ENCODE measurements at regions not wholly inside any gene's neighbourhood (a gene's known extent, or its start where the extent isn't known, plus 50 kb on each side); places are given as distances from the start of the nearest gene placed in this dataset.

- Histone ChIP-seq H3K4me3 (replicated peaks in 1 of 4; ENCODE audit: control extremely low read depth in 1 of 4, insufficient read depth in 1 of 4, low read depth in 3 of 4, low read length in 4 of 4) (no peak overlapping the region), H3K27me3 (ENCODE audit: control insufficient read depth, insufficient read depth, low read length) (no peaks in the 10 kb centered on the region), H3K4me1 (ENCODE audit: control insufficient read depth, extremely low read depth, insufficient read depth, low read length) (no peaks in the 10 kb centered on the region), H3K36me3 (ENCODE audit: control insufficient read depth, insufficient read depth, low read length) (no peaks in the 10 kb centered on the region), H2AFZ (ENCODE audit: low read length) (no peak overlapping the region), H3K9ac (ENCODE audit: insufficient read depth, low read length) (no peak overlapping the region), H3K79me2 (ENCODE audit: control insufficient read depth, insufficient read depth, low read length) (no peaks in the 10 kb centered on the region), H3K4me2 (ENCODE audit: extremely low read depth, insufficient read depth, low read length) (no peak overlapping the region), H3K27ac (ENCODE audit: insufficient read depth, low read length) (no peak overlapping the region), H4K20me1 (ENCODE audit: control insufficient read depth, extremely low read depth, insufficient read depth, low read length) (no peaks in the 10 kb centered on the region), H3K9me3 (ENCODE audit: control insufficient read depth, insufficient read depth, low read depth, low read length) (no peaks in the 10 kb centered on the region)
- no peak for TF ChIP-seq CTCF (conservative IDR thresholded peaks at IDR 0.05 in 1 of 2, IDR thresholded peaks at IDR 0.05 in 1 of 2; ENCODE audit: low read depth in 1 of 2, low read length in 2 of 2)
- TF ChIP-seq EZH2 (IDR thresholded peaks at IDR 0.05; ENCODE audit: low read length, missing control alignments), result no peak
- DNase-seq (ENCODE audit: low read depth in 2 of 2), result no peak
Measured at GRCh38 chr18:29960539-29960938, 1082.0 kb downstream of the DSC3 start.

GRCh38 chr18:29930231-29930630 is 1112.3 kb downstream of the DSC3 start:
- Histone ChIP-seq H3K27ac (ENCODE audit: insufficient read depth, low read length) (no peak overlapping the region), H2AFZ (ENCODE audit: low read length) (no peak overlapping the region), H3K79me2 (ENCODE audit: control insufficient read depth, insufficient read depth, low read length) (no peaks in the 10 kb centered on the region), H3K9me3 (ENCODE audit: control insufficient read depth, insufficient read depth, low read depth, low read length) (no peaks in the 10 kb centered on the region), H3K4me3 (replicated peaks in 1 of 4; ENCODE audit: control extremely low read depth in 1 of 4, insufficient read depth in 1 of 4, low read depth in 3 of 4, low read length in 4 of 4) (no peak overlapping the region), H3K36me3 (ENCODE audit: control insufficient read depth, insufficient read depth, low read length) (no peaks in the 10 kb centered on the region), H3K9ac (ENCODE audit: insufficient read depth, low read length) (no peak overlapping the region), H3K4me2 (ENCODE audit: extremely low read depth, insufficient read depth, low read length) (no peak overlapping the region), H3K4me1 (ENCODE audit: control insufficient read depth, extremely low read depth, insufficient read depth, low read length) (no peaks in the 10 kb centered on the region), H4K20me1 (ENCODE audit: control insufficient read depth, extremely low read depth, insufficient read depth, low read length) (no peaks in the 10 kb centered on the region), H3K27me3 (ENCODE audit: control insufficient read depth, insufficient read depth, low read length) (no peaks in the 10 kb centered on the region)
- no peak for DNase-seq (ENCODE audit: low read depth in 2 of 2)
- TF ChIP-seq EZH2 (IDR thresholded peaks at IDR 0.05; ENCODE audit: low read length, missing control alignments), result no peak
- TF ChIP-seq CTCF (conservative IDR thresholded peaks at IDR 0.05 in 1 of 2, IDR thresholded peaks at IDR 0.05 in 1 of 2; ENCODE audit: low read depth in 1 of 2, low read length in 2 of 2), result no peak

- Histone ChIP-seq H4K20me1 (ENCODE audit: control insufficient read depth, extremely low read depth, insufficient read depth, low read length) (no peaks in the 10 kb centered on the region), H3K4me3 (replicated peaks in 1 of 4; ENCODE audit: control extremely low read depth in 1 of 4, insufficient read depth in 1 of 4, low read depth in 3 of 4, low read length in 4 of 4) (no peak overlapping the region), H3K9ac (ENCODE audit: insufficient read depth, low read length) (no peak overlapping the region), H3K9me3 (ENCODE audit: control insufficient read depth, insufficient read depth, low read depth, low read length) (no peaks in the 10 kb centered on the region), H3K79me2 (ENCODE audit: control insufficient read depth, insufficient read depth, low read length) (no peaks in the 10 kb centered on the region), H3K4me1 (ENCODE audit: control insufficient read depth, extremely low read depth, insufficient read depth, low read length) (no peaks in the 10 kb centered on the region), H3K27me3 (ENCODE audit: control insufficient read depth, insufficient read depth, low read length) (no peaks in the 10 kb centered on the region), H3K4me2 (ENCODE audit: extremely low read depth, insufficient read depth, low read length) (no peak overlapping the region), H3K36me3 (ENCODE audit: control insufficient read depth, insufficient read depth, low read length) (no peaks in the 10 kb centered on the region), H3K27ac (ENCODE audit: insufficient read depth, low read length) (no peak overlapping the region), H2AFZ (ENCODE audit: low read length) (no peak overlapping the region)
- DNase-seq (ENCODE audit: low read depth in 2 of 2), result no peak
- TF ChIP-seq CTCF (conservative IDR thresholded peaks at IDR 0.05 in 1 of 2, IDR thresholded peaks at IDR 0.05 in 1 of 2; ENCODE audit: low read depth in 1 of 2, low read length in 2 of 2), result no peak
- no peak for TF ChIP-seq EZH2 (IDR thresholded peaks at IDR 0.05; ENCODE audit: low read length, missing control alignments)
Measured at GRCh38 chr18:29928081-29928480, 1114.5 kb downstream of the DSC3 start.

All from fibroblast of lung (primary cell).